Neural cell (in vitro differentiated cells): ENCODE measurements at regions not wholly inside any gene's neighbourhood (a gene's known extent, or its start where the extent isn't known, plus 50 kb on each side); places are given as distances from the start of the nearest gene placed in this dataset.

Experiments
- CTCF ChIP-seq: fragments of 450-650 bp; IDR thresholded peaks from 2 replicates; pipeline ENCODE4 v1.5.1; 2014; ENCODE audit warnings: antibody characterized with exemption, mild to moderate bottlenecking, moderate library complexity; ENCODE audit not compliant: poor library complexity, severe bottlenecking
- EZH2 ChIP-seq: fragments of 200-600, 300-800 bp; shearing (Covaris generic), sonication (generic); IDR thresholded peaks from 2 replicates; pipeline ENCODE4 v1.6.1; 2014; ENCODE audit warnings: antibody characterized with exemption, low read length, borderline replicate concordance, mild to moderate bottlenecking; ENCODE audit not compliant: insufficient read depth, poor library complexity, severe bottlenecking
- POLR2AphosphoS5 ChIP-seq: IDR thresholded peaks from 2 replicates; pipeline ENCODE4 v1.6.1; 2012
- RAD21 ChIP-seq: fragments of 450-650 bp; conservative IDR thresholded peaks from 2 replicates; pipeline ENCODE4 v1.6.1; 2014; ENCODE audit warnings: antibody characterized with exemption, mild to moderate bottlenecking, moderate library complexity
- TF ChIP-seq, protein P1 (sequence below): IDR thresholded peaks from 2 replicates; pipeline ENCODE4 v1.6.1; 2012; ENCODE audit warnings: borderline replicate concordance

DNA sequence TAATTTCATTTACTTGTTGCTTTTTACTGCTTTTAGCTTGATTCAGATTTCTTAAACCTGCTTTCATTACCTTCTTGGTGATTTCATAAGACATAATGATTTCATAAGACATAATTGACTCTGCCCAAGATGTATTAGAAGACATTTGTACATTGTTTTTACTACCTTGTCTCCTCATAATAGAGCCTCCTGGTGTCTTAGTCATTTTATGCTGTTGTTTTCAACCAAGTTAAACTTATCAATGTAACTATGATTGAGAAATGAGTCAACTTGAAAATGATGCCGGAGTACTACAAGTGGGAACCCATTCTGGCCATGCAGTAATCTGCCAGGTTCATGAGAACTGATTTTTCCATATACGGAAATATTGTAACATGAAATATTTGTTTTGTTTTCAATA lies 573.6 kb downstream of the MMUT start:
- TF ChIP-seq CTCF = no peak
- TF ChIP-seq POLR2AphosphoS5 = no peak
- no peak for TF ChIP-seq EZH2
- TF ChIP-seq RAD21 = no peak
- TF ChIP-seq, protein P1, sequence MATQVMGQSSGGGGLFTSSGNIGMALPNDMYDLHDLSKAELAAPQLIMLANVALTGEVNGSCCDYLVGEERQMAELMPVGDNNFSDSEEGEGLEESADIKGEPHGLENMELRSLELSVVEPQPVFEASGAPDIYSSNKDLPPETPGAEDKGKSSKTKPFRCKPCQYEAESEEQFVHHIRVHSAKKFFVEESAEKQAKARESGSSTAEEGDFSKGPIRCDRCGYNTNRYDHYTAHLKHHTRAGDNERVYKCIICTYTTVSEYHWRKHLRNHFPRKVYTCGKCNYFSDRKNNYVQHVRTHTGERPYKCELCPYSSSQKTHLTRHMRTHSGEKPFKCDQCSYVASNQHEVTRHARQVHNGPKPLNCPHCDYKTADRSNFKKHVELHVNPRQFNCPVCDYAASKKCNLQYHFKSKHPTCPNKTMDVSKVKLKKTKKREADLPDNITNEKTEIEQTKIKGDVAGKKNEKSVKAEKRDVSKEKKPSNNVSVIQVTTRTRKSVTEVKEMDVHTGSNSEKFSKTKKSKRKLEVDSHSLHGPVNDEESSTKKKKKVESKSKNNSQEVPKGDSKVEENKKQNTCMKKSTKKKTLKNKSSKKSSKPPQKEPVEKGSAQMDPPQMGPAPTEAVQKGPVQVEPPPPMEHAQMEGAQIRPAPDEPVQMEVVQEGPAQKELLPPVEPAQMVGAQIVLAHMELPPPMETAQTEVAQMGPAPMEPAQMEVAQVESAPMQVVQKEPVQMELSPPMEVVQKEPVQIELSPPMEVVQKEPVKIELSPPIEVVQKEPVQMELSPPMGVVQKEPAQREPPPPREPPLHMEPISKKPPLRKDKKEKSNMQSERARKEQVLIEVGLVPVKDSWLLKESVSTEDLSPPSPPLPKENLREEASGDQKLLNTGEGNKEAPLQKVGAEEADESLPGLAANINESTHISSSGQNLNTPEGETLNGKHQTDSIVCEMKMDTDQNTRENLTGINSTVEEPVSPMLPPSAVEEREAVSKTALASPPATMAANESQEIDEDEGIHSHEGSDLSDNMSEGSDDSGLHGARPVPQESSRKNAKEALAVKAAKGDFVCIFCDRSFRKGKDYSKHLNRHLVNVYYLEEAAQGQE = no peak
